ENCODE measurements at regions not wholly inside any gene's neighbourhood (a gene's known extent, or its start where the extent isn't known, plus 50 kb on each side); places are given as distances from the start of the nearest gene placed in this dataset.

DNA sequence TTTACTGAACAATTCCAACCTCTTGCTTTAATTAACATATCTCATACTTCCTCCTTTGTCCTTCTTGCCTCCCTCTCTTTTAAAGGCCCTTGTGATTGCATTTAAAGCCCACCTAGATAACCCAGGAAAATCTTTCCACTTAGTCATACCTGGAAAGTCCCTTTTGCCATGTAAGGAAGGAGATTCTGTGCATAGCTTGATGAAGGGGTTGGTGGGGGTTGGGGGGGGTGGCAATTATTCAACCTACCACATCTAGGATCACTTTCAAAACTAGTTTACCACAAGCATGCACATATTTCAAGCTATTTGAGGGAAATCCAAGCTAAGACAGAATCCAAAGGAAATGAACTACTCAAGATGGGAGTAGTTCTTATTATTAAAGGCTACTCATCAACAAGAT is 249.1 kb upstream of the PTBP2 start:
- H3K23ac ChIP-seq (ENCODE audit: insufficient read length), result no peak overlapping the region
- H4K91ac ChIP-seq (replicated peaks; ENCODE audit: insufficient read length, low read length), result no peak overlapping the region
- H4K5ac ChIP-seq (ENCODE audit: insufficient read length, low read depth, low read length), result no peak overlapping the region
- FAIRE-seq (no peak), DNase-seq (ENCODE audit: low read depth in 1 of 2, low spot score in 2 of 2) (no peak)
- H2BK120ac ChIP-seq (replicated peaks; ENCODE audit: low read depth, low read length), result no peak overlapping the region
- no peak for TF ChIP-seq NRF1 (IDR thresholded peaks at IDR 0.05; ENCODE audit: low read depth, low read length)
- no peak for TF ChIP-seq CEBPB (IDR thresholded peaks at IDR 0.05; ENCODE audit: low read depth, low read length)
- no peak for TF ChIP-seq ZNF274 (IDR thresholded peaks at IDR 0.05; ENCODE audit: borderline replicate concordance, extremely low read depth, low read length)
- TF ChIP-seq POLR2A (IDR thresholded peaks at IDR 0.05; ENCODE audit: control extremely low read depth in 1 of 2, low read depth in 2 of 2, low read length in 2 of 2), result no peak
- TF ChIP-seq GTF2F1 (IDR thresholded peaks at IDR 0.05; ENCODE audit: borderline replicate concordance, low read depth, low read length), result no peak
- TF ChIP-seq CBX5 (IDR thresholded peaks at IDR 0.05; ENCODE audit: low read depth, low read length), result no peak
- TF ChIP-seq, protein P1, sequence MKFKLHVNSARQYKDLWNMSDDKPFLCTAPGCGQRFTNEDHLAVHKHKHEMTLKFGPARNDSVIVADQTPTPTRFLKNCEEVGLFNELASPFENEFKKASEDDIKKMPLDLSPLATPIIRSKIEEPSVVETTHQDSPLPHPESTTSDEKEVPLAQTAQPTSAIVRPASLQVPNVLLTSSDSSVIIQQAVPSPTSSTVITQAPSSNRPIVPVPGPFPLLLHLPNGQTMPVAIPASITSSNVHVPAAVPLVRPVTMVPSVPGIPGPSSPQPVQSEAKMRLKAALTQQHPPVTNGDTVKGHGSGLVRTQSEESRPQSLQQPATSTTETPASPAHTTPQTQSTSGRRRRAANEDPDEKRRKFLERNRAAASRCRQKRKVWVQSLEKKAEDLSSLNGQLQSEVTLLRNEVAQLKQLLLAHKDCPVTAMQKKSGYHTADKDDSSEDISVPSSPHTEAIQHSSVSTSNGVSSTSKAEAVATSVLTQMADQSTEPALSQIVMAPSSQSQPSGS (IDR thresholded peaks at IDR 0.05; ENCODE audit: low read length), result no peak
- TF ChIP-seq TAF7 (optimal IDR thresholded peaks at IDR 0.05; ENCODE audit: borderline replicate concordance, low read depth, low read length), result no peak
- TF ChIP-seq NANOG (IDR thresholded peaks at IDR 0.05; ENCODE audit: insufficient read depth, low read depth, low read length, poor library complexity, severe bottlenecking), result no peak
- TF ChIP-seq, protein P2, sequence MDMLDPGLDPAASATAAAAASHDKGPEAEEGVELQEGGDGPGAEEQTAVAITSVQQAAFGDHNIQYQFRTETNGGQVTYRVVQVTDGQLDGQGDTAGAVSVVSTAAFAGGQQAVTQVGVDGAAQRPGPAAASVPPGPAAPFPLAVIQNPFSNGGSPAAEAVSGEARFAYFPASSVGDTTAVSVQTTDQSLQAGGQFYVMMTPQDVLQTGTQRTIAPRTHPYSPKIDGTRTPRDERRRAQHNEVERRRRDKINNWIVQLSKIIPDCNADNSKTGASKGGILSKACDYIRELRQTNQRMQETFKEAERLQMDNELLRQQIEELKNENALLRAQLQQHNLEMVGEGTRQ (IDR thresholded peaks at IDR 0.05; ENCODE audit: low read length), result no peak
- TF ChIP-seq HDAC6 (IDR thresholded peaks at IDR 0.05; ENCODE audit: low read depth, low read length), result no peak
- no peak for TF ChIP-seq RXRA (IDR thresholded peaks at IDR 0.05; ENCODE audit: insufficient read depth, low read depth, low read length)
- TF ChIP-seq BACH1 (IDR thresholded peaks at IDR 0.05; ENCODE audit: low read length), result no peak
- no peak for TF ChIP-seq CHD2 (IDR thresholded peaks at IDR 0.05; ENCODE audit: low read length)
- no peak overlapping the region for H3K4me3 ChIP-seq (ENCODE audit: extremely low read depth in 1 of 4, insufficient read depth in 2 of 4, low read depth in 3 of 4, low read length in 4 of 4)
- no peak overlapping the region for H2BK20ac ChIP-seq (ENCODE audit: low read length)
- H3K23me2 ChIP-seq (ENCODE audit: low read depth, low read length), result no peaks in the 10 kb centered on the region
- H2BK15ac ChIP-seq (ENCODE audit: low read length), result no peak overlapping the region
- H3K4me1 ChIP-seq (replicated peaks in 1 of 4; ENCODE audit: control insufficient read depth in 3 of 4, insufficient read depth in 4 of 4, low read length in 3 of 4), result peaks cover 3 to 23% (median 11%) of the 10 kb centered on the region in 4 experiments; a peak in 6 of 7 replicates
- H3K14ac ChIP-seq (ENCODE audit: insufficient read length), result no peak overlapping the region
- H3K27ac ChIP-seq (ENCODE audit: low read depth, low read length), result no peak overlapping the region
- no peak overlapping the region for H3K4ac ChIP-seq (replicated peaks; ENCODE audit: insufficient read length, low read depth, low read length)
- H3K9me3 ChIP-seq (ENCODE audit: insufficient read depth in 2 of 2, low read depth in 1 of 2, low read length in 1 of 2), result peaks cover 4 to 5% of the 10 kb centered on the region in 2 experiments; a peak in 2 of 4 replicates
- H3K56ac ChIP-seq (replicated peaks; ENCODE audit: insufficient read length, low read depth, low read length), result no peak overlapping the region
- no peak overlapping the region for H2BK12ac ChIP-seq (ENCODE audit: low read depth, low read length)
- peaks cover 6 to 11% of the 10 kb centered on the region in 2 experiments for H4K20me1 ChIP-seq (replicated peaks in 1 of 2; ENCODE audit: control insufficient read depth in 1 of 2, insufficient read depth in 2 of 2, low read length in 2 of 2)
- H3K36me3 ChIP-seq (ENCODE audit: control insufficient read depth in 2 of 4, insufficient read depth in 4 of 4, low read length in 3 of 4), result no peaks in the 10 kb centered on the region; a peak in 1 of 8 replicates
- H3K4me2 ChIP-seq (ENCODE audit: insufficient read depth in 1 of 2, low read depth in 2 of 2, low read length in 2 of 2), result no peak overlapping the region
- H3K79me2 ChIP-seq (ENCODE audit: control insufficient read depth in 1 of 2, insufficient read depth in 2 of 2, low read length in 2 of 2), result no peaks in the 10 kb centered on the region
- H2BK5ac ChIP-seq (ENCODE audit: low read depth, low read length), result no peak overlapping the region
- peaks cover 51 to 62% (median 58%) of the 10 kb centered on the region in 4 experiments for H3K27me3 ChIP-seq (replicated peaks in 1 of 4; ENCODE audit: control insufficient read depth in 3 of 4, extremely low read depth in 1 of 4, insufficient read depth in 3 of 4, low read length in 3 of 4)
- no peak overlapping the region for H2AFZ ChIP-seq (ENCODE audit: low read length)
- CTCF ChIA-PET (ENCODE audit: partially characterized antibody), result no interaction called here
- POLR2A ChIA-PET (ENCODE audit: partially characterized antibody), result no interaction called here
- H4K8ac ChIP-seq (ENCODE audit: extremely low read depth, insufficient read depth, low read length), result no peak overlapping the region
- no peak overlapping the region for H2AK5ac ChIP-seq (ENCODE audit: low read depth, low read length)
- H3K79me1 ChIP-seq (ENCODE audit: low read depth, low read length), result no peaks in the 10 kb centered on the region
- H3K18ac ChIP-seq (ENCODE audit: extremely low read depth, low read length), result no peak overlapping the region
- H3K9ac ChIP-seq (replicated peaks in 1 of 4; ENCODE audit: extremely low read depth in 1 of 4, low read depth in 3 of 4, low read length in 3 of 4), result no peak overlapping the region

Data from H1 (cell line).